ENCODE measurements at regions not wholly inside any gene's neighbourhood (a gene's known extent, or its start where the extent isn't known, plus 50 kb on each side); places are given as distances from the start of the nearest gene placed in this dataset.
A peak's percentile ranks its signal among the peaks of the same experiment; 100 is the strongest.
"Not testable (repeated sequence)": the region's sequence is repeated elsewhere in the genome, so short reads cannot be mapped to it uniquely, and the experiment has no call there.

DNA sequence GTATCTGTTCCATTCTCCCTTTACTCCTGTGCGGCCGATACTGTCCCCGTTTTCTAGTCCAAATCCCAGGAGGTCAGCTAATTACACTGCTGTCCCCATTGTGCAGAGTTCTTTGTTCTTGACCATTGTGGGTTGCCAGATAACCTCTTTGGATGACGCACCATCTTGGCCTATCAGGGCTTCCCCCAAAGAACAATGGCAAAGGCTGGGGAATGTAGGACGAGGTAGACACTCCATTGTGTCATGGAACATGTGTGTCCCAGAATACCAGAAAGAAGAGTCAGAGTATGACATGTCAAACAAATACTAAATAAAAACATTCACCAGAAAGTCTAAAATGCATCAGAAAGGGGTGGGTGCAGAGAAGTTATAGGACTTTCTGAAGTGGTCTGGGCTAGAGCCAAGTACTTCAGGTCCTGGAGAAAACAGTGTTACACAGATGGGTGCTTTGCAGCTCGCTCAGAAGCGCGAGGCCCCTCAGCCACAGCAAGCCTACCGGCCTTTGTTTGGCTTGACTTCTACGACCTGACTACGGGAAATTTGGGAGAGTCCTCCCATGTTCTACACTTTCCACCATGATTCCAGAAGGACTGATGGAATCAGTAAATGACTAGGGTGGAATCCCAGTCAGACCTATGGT is 83.2 kb upstream of the SSBP2 start:
- Histone ChIP-seq H3K27ac (no peak overlapping the region), H3K4me3 (no peak overlapping the region)

DNA sequence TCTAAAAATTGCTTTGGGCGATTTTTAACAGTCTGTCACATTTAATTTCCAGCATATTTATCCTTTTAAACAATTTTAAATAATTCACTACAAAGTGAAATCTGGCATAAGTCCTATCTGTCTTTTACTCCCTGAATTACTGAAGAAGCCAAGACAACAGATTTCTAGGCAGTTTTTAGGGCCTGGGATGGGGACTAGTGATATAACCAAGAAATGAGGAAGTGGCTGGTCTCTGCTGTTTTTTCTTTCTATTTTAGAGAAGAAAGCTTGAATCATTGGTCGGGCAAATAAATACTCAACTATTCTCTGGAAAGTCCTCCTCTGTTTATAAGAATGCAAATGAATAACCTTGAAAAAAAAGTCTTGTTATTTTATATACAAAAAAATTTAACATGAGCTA is 79.7 kb upstream of the SSBP2 start:
- Histone ChIP-seq H3K27ac (no peak overlapping the region), H3K4me3 (no peak overlapping the region)

DNA sequence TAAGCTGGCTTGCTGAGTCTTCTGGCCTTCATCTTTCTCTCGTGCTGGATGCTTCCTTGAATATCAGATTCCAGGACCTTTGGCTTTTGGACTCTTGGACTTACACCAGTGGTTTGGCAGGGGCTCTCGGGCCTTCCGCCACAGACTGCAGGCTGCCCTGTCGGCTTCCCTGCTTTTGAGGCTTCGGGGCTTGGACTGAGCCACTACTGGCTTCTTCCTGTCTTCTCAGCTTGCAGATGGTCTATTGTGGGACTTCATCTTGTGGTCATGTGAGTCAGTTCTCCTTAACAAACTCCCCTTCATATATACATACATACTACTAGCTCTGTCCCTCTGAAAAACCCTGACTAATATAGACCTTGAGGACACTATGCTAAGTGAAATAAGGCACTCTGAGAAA is 78.3 kb upstream of the SSBP2 start:
- Histone ChIP-seq H3K4me3 (no peak overlapping the region), H3K27ac (no peak overlapping the region)

DNA sequence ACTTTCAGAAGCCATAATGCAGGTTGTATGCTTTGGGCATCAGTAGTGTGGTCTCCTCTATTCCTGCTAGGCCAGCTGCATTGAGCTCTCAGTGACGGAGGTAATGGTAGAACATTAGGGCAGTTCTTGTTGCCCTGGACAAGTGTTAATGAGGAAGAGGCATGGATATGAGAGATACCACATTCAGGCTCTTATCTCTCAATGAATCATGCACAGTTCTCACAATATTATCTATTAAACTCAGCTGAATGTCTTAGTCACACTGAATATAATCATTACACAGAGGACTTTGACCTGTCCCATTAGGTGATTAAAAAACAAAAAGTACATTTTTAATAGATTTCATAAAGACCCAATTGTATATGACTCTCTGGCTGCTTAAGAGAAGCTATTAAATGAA is 76.6 kb upstream of the SSBP2 start:
- Histone ChIP-seq H3K27ac (no peak overlapping the region), H3K4me3 (no peak overlapping the region)

DNA sequence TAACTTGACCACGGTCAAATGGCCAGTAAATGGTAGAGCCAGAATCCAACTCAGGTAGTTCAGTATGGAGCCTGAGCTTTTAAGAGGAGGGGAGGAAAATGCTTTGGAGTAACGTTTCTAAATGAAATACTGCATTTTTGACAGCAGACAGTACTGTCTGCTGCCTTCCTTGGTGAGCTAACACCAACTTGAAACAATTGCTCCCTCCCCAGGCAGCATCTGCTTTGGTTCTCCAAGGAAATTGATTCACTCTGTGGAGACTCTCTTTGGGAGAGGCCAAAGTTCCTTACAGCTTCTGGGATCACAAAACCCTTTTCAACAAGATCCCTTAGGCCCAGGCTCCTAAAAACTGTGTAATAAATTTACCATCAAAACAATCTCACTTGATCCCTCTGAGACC is 75.2 kb upstream of the SSBP2 start:
- Histone ChIP-seq H3K4me3 (no peak overlapping the region), H3K27ac (no peak overlapping the region)

DNA sequence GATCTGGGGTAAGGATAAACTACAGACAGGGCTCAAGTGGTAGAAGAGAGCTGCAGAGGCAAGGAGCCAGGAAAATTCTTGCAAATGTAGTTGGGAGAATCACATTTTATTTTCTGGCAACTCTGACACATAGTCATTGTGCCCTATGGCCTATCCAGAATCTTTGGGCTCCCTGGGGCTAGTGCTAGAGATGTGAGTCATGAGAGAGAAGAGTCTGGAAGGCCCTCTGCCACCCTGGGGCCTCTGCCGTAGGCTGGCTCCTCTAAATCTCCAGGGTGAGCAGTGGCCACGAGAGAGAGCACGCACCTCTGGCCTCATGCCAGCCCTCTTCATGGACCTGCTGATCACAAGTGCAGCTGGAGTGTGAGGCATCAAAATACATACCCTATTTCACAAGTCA is 74.3 kb upstream of the SSBP2 start:
- Histone ChIP-seq H3K4me3 (no peak overlapping the region), H3K27ac (peak overlapping the region in 1 of 21 experiments; percentile 38)

DNA sequence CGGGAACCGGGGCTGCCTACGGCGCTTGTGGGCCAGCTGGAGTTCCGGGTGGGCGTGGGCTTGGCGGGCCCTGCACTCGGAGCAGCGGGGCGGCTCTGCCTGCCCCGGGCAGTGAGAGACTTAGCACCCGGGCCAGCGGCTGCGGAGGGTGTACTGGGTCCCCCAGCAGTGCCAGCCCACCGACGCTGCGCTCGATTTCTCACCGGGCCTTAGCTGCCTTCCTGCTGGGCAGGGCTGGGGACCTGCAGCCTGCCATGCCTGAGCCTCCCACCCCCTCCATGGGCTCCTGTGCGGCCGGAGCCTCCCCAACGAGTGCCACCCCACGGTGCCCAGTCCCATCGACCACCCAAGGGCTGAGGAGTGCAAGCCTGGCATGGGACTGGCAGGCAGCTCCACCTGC is 72.8 kb upstream of the SSBP2 start:
- H3K4me3 ChIP-seq, H3K27ac ChIP-seq: not testable (repeated sequence)

DNA sequence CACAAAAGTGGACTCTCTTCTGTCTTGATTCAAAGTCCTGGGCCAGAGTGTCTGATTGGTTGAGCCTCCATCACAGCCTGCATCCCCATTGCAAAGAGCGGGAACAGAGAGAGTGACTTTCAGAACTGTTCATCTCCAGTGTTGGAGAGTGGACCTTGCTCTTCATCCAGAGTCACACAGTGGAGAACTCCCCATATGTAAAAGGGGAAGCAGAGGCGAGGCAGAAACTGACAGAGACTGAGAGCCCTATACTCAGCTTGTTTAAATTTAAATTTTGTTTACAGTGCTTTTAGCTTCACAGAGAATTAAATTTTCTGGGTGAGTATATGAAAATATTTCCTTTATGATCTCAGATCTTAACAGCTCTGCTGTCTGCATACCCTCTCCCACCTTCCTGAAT is 70.0 kb upstream of the SSBP2 start:
- H3K27ac ChIP-seq, result no peak overlapping the region
- H3K4me3 ChIP-seq, result no peak overlapping the region

DNA sequence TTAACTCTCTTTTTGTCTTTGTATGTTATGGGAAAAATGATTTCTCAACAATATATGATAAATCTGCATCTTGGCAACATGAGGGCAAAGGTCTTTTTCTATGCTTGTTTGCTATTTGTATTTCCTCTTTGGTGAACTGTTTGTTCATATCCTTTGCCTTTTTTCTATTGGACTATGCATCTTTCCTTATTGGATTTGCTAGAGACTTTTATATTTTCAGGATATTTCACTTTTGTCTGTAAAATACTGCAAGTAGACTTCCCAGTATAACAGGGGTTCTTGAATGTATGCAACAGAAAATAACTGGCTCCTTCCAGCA is 69.4 kb upstream of the SSBP2 start:
- no peak overlapping the region for H3K4me3 ChIP-seq
- no peak overlapping the region for H3K27ac ChIP-seq

DNA sequence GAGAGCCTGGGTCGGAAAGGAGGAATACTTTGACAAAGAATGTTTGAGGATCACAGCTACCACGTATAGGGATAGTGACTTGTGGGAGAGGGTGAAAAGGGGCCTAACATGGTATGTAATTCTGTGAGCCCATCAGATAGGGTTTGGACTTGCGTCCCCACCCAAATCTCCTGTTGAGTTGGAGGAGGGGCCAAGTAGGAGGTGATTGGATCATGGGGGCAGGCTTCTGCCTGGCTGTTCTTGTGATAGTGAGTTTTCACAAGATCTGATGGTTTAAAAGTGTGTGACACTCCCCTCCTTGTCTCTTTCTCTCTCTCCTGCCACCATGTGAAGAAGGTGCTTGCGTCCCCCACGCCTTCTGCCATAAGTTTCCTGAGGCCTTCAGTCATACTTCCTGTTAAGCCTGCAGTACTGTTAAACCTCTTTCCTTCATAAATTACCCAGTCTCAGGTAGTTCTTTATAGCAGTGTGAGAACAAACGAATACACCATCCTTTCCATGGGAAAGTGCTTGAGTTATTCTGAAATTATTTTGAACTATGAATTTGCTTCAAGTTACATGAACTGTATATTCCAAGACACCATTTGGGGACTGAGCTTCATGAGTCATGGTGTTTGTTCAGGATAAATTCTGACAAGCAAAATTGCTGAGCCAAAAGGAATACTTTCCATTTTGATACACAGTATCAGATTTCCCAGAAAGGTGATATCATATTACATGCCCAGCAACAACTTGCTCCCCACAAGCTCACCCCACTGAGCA is 68.8 kb upstream of the SSBP2 start:
- H3K4me3 ChIP-seq, result no peak overlapping the region

DNA sequence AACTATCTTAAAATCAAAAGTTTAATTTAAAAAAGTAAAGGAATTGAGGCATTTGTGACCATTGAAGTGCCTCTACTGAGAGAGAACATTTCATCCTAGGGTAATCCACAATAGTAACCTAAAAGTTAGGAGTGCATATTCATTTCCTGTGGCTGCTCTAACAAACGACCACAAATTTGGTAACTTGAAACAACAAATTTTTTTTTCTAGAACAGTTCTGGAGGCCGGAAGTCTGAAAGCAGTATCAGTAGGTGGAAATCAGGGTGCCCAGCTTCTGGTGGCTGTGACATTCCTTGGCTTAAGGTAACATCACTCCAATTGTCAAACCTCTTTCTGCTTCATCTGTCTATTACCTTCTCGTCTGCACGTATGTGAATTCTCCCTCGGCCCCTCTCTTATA is 67.1 kb upstream of the SSBP2 start:
- no peak overlapping the region for H3K27ac ChIP-seq
- H3K4me3 ChIP-seq, result no peak overlapping the region

More for the DNA sequence above, 68.8 kb upstream of the SSBP2 start:
- peak overlapping the region in 1 of 21 experiments; percentile 24 for H3K27ac ChIP-seq

DNA sequence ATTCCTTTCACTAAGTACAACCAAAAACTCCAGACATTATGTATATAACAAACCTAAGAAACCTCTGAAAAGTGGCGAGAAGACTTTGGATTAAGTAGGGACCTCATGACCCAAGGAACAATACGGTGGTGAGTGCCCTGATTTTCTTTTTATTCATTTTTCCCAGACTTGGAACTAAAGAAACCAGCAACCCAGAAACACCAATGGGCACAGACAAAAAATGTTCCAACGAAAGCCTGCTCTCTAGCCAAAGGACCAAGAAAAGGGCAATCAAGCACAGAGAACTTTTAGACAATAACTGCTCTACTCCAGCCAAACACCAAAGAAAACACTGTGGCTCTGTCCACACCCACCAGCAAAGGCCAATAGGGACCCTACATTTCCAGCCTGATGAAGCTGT is 66.2 kb upstream of the SSBP2 start:
- Histone ChIP-seq H3K27ac (no peak overlapping the region), H3K4me3 (no peak overlapping the region)

DNA sequence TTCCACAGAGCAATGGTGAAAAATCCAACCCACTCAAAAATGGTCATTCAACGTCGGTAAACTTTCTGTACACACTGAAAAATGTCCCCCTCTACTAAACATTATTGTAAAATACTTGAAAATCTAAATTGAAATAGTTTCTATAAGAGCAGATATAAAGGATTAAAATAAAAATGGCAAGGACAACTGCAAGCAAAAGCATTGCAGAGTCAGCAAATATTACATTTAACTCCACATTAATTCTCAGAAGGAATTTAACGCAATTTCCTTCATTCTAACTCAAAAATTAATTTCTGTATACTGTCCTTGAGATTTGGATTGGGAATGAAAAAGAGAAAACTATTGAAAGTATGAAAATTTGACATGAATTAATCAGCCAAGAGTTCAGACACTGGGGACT is 64.4 kb upstream of the SSBP2 start:
- no peak overlapping the region for H3K27ac ChIP-seq
- H3K4me3 ChIP-seq, result no peak overlapping the region

DNA sequence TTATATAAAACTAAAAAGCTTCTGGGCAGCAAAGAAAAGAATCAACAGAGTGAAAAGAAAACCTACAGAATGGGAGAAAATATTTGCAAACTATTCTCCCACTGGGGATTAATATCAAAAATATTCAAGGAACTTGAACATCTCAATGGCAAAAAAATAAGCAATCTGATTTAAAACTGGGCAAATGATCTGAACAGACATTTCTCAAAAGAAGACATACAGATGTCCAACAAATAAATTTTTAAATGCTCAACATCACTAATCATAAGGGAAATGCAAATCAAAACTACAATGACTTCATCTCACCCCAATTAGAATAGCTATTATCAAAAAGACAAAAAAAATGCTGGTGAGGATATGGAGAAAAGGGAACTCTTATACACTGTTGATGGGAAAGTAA is 57.2 kb upstream of the SSBP2 start:
- H3K4me3 ChIP-seq, result no peak overlapping the region

DNA sequence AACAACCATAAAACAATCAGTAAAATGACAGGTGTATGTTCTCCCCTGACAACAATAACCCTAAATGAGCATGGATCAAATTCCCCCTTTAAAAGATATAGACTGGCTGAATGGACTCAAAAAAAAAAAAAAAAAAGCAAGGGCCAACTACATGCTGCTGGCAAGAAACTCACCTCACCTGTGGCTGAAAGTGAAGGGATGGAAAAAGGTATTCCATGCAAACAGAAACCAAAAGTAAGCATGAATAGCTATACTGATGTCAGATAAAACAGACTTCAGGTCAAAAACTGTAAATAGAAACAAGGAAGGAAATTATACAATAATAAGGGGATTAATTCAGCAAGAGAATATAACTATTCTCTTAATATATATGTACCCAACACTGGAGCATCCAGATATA is 54.2 kb upstream of the SSBP2 start:
- no peak overlapping the region for H3K4me3 ChIP-seq
- H3K27ac ChIP-seq, result no peak overlapping the region

More for the DNA sequence above, 57.2 kb upstream of the SSBP2 start:
- H3K27ac ChIP-seq, result no peak overlapping the region

DNA sequence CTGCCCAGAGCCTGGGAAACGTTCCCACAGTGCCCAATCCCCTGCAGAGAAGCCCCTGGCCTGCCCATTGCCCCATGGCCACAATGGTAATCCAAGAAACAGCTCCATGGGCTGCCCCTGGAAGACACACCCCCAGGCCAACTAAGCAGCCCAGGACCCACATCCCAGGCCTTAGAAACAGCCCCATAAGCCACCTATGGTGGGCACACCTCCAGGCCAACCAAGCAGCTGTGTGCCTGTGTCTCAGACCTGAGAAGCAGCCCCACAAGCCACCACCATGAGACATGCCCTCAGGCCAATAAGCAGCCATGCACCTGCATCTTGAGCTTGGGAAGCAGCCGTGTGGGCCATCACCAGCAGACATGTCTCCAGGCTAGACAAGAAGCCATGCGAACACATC is 52.9 kb upstream of the SSBP2 start:
- no peak overlapping the region for H3K27ac ChIP-seq
- no peak overlapping the region for H3K4me3 ChIP-seq

DNA sequence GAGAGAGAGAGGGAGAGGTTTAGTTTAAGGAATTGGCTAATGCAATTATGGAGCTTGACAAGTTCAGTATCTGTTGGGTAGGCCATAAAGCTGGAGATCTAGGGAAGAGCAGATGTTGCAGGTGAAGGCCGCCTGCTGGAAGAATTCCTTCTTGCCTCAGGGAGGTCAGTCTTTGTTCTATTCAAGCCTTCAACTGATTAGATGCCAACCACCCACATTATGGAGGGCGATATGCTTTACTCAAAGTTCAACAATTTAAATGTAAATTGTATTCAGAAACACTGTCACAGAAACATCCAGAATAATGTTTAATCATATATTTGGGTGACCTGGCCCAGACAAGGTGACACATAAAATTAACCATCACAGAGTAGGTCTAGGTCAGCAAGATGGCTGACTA is 51.7 kb upstream of the SSBP2 start:
- Histone ChIP-seq H3K4me3 (no peak overlapping the region), H3K27ac (no peak overlapping the region)

DNA sequence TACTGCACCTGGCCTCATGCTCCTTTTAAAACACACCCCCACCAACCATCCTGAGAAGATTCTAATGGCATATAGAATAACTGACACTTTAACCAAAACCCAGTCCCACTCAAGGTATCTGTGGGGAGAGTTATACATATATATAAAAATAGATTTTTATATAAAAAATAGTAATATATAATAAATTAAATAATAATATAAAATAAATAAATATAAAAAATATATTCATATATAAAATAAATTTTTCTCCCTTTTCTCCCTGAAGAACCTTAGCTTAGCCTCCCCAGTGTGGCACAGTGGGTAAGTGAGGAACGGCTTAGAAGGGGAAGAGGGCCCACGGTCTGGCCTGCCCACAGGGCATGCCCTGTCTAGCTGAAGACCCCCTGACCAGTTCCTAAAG is 51.1 kb upstream of the SSBP2 start:
- no peak overlapping the region for H3K4me3 ChIP-seq

DNA sequence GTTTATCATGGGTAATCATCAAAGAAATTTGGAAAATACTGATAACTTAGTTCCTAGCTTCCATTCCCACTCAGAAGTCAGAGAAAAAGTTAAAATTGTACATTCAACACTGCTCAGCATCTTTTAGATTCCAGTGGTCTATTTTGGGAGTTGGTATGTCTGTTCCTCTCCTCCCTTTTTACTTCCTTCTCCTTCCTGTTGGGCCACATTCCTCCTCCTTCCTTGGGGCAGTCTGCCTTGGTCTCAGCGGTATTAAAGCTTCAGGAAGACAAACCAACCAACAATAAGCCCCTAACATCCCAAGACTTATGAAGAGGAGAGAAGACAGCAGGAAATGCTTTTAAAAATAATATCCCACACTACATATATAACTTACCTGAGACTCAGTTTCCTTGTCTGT is 49.9 kb upstream of the SSBP2 start:
- no peak overlapping the region for H3K27ac ChIP-seq
- H3K4me3 ChIP-seq, result no peak overlapping the region

More for the DNA sequence above, 51.1 kb upstream of the SSBP2 start:
- no peak overlapping the region for H3K27ac ChIP-seq
